ENCODE measurements at regions not wholly inside any gene's neighbourhood (a gene's known extent, or its start where the extent isn't known, plus 50 kb on each side); places are given as distances from the start of the nearest gene placed in this dataset.

DNA sequence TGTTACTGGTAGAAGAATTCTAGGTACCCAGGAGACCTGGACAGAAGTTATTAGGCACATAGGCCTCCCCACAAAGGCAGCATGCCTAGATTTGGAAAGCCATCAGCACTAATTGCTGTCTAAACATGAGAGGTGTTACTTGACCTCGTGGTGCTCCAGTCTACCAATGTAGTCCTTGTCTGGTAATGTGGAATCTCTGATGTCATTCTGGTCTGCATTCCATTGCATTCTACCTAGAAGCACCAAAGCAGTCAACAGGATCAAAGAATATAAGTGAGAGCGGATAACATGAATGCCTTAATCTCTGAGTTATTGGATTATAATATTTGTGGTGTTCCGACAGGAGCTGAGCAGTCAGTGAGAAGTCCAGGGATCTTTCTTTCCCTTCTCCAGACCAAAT lies 175.2 kb downstream of the PSAT1 start:
- Histone ChIP-seq H4K5ac (ENCODE audit: insufficient read length, low read depth, low read length) (no peak overlapping the region), H3K56ac (replicated peaks; ENCODE audit: insufficient read length, low read depth, low read length) (no peak overlapping the region), H3K18ac (ENCODE audit: extremely low read depth, low read length) (no peak overlapping the region), H3K23ac (ENCODE audit: insufficient read length) (no peak overlapping the region), H3K4ac (replicated peaks; ENCODE audit: insufficient read length, low read depth, low read length) (no peak overlapping the region), H4K8ac (ENCODE audit: extremely low read depth, insufficient read depth, low read length) (no peak overlapping the region), H2AK5ac (ENCODE audit: low read depth, low read length) (no peak overlapping the region), H2BK5ac (ENCODE audit: low read depth, low read length) (no peak overlapping the region), H2BK20ac (ENCODE audit: low read length) (no peak overlapping the region), H3K9me3 (ENCODE audit: insufficient read depth in 2 of 2, low read depth in 1 of 2, low read length in 1 of 2) (no peaks in the 10 kb centered on the region; a peak in 1 of 4 replicates), H2BK120ac (replicated peaks; ENCODE audit: low read depth, low read length) (no peak overlapping the region), H3K27me3 (replicated peaks in 1 of 4; ENCODE audit: control insufficient read depth in 3 of 4, extremely low read depth in 1 of 4, insufficient read depth in 3 of 4, low read length in 3 of 4) (no peaks in the 10 kb centered on the region), H2AFZ (ENCODE audit: low read length) (no peak overlapping the region), H3K4me3 (ENCODE audit: extremely low read depth in 1 of 4, insufficient read depth in 2 of 4, low read depth in 3 of 4, low read length in 4 of 4) (no peak overlapping the region), H3K9ac (replicated peaks in 1 of 4; ENCODE audit: extremely low read depth in 1 of 4, low read depth in 3 of 4, low read length in 3 of 4) (no peak overlapping the region), H3K79me2 (ENCODE audit: control insufficient read depth in 1 of 2, insufficient read depth in 2 of 2, low read length in 2 of 2) (no peaks in the 10 kb centered on the region), H3K4me1 (replicated peaks in 1 of 4; ENCODE audit: control insufficient read depth in 3 of 4, insufficient read depth in 4 of 4, low read length in 3 of 4) (no peaks in the 10 kb centered on the region), H3K23me2 (ENCODE audit: low read depth, low read length) (no peaks in the 10 kb centered on the region), H3K4me2 (ENCODE audit: insufficient read depth in 1 of 2, low read depth in 2 of 2, low read length in 2 of 2) (no peak overlapping the region), H3K79me1 (ENCODE audit: low read depth, low read length) (no peaks in the 10 kb centered on the region), H3K14ac (ENCODE audit: insufficient read length) (no peak overlapping the region), H4K20me1 (replicated peaks in 1 of 2; ENCODE audit: control insufficient read depth in 1 of 2, insufficient read depth in 2 of 2, low read length in 2 of 2) (no peaks in the 10 kb centered on the region), H3K27ac (ENCODE audit: low read depth, low read length) (no peak overlapping the region), H3K36me3 (ENCODE audit: control insufficient read depth in 2 of 4, insufficient read depth in 4 of 4, low read length in 3 of 4) (no peaks in the 10 kb centered on the region), H2BK12ac (ENCODE audit: low read depth, low read length) (no peak overlapping the region), H4K91ac (replicated peaks; ENCODE audit: insufficient read length, low read length) (no peak overlapping the region), H2BK15ac (ENCODE audit: low read length) (no peak overlapping the region)
- ChIA-PET POLR2A (ENCODE audit: partially characterized antibody) (no interaction called here), CTCF (ENCODE audit: partially characterized antibody) (no interaction called here)
- 89% methylated on average over 3 of the region's 3 CpGs; no CpG with 5 or more reads in 1 of the 2 experiments for WGBS, 2 experiments (ENCODE audit: extremely low coverage in 1 of 2, insufficient coverage in 1 of 2, insufficient read length in 1 of 2, insufficient replicate concordance in 2 of 2, low coverage in 1 of 2, low lambda C conversion rate in 2 of 2, missing lambda C conversion rate in 1 of 2)
- no peak for DNase-seq (ENCODE audit: low read depth in 1 of 2, low spot score in 2 of 2)
- no peak for FAIRE-seq
- no peak for TF ChIP-seq POLR2A (IDR thresholded peaks at IDR 0.05; ENCODE audit: control extremely low read depth in 1 of 2, low read depth in 2 of 2, low read length in 2 of 2)
- no peak for TF ChIP-seq BACH1 (IDR thresholded peaks at IDR 0.05; ENCODE audit: low read length)
